ENCODE measurements at regions not wholly inside any gene's neighbourhood (a gene's known extent, or its start where the extent isn't known, plus 50 kb on each side); places are given as distances from the start of the nearest gene placed in this dataset.

DNA sequence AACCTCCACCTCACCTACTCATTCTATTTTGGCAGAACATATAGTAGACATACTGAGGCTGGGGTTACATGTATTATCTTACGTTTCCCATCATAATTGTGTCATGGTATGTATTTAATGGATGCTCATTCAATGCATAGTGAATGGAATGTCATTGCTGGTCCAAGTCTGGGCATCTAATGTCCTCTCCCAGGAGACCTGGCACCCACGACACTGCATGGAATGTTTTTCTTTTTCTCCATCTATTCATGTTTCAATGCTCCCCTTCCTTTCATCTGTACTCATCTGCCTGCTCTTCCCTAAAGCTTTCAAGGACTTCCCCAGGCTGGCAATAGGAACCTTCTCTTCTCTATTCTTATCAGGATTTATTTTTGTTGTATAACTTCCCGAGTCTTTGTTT, 50.8 kb upstream of the SLIT3 start:
- intact Hi-C loops (cut with micrococcal nuclease), result loop anchor here (2.0 to 10.0 kb wide), 7 partner anchors 17 to 783 kb away; partner anchors contain the start of genes PANK3, SLIT3 and SPDL1
- dilution Hi-C loops (cut with MboI; ENCODE audit: extremely low pct_ligation_motif_present, low sequenced_read_pairs), result no loop called here
- no TSS peak for BruUV-seq (replicated peaks)
- TF ChIP-seq, protein P1, sequence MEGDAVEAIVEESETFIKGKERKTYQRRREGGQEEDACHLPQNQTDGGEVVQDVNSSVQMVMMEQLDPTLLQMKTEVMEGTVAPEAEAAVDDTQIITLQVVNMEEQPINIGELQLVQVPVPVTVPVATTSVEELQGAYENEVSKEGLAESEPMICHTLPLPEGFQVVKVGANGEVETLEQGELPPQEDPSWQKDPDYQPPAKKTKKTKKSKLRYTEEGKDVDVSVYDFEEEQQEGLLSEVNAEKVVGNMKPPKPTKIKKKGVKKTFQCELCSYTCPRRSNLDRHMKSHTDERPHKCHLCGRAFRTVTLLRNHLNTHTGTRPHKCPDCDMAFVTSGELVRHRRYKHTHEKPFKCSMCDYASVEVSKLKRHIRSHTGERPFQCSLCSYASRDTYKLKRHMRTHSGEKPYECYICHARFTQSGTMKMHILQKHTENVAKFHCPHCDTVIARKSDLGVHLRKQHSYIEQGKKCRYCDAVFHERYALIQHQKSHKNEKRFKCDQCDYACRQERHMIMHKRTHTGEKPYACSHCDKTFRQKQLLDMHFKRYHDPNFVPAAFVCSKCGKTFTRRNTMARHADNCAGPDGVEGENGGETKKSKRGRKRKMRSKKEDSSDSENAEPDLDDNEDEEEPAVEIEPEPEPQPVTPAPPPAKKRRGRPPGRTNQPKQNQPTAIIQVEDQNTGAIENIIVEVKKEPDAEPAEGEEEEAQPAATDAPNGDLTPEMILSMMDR (IDR thresholded peaks at IDR 0.05; ENCODE audit: extremely low read depth in 1 of 2, insufficient read depth in 1 of 2, low read depth in 1 of 2, low read length in 2 of 2), result no peak
- TF ChIP-seq POLR2AphosphoS5 (IDR thresholded peaks at IDR 0.05; ENCODE audit: insufficient read depth, low read depth, low read length), result no peak
- TF ChIP-seq FOS (IDR thresholded peaks at IDR 0.05; ENCODE audit: borderline replicate concordance, insufficient read depth, low read length), result no peak
- TF ChIP-seq POLR2A (IDR thresholded peaks at IDR 0.05; ENCODE audit: low read depth, low read length), result no peak
- TF ChIP-seq JUN (IDR thresholded peaks at IDR 0.05; ENCODE audit: borderline replicate concordance, insufficient read depth, insufficient read length, low read depth), result no peak
- no peak for TF ChIP-seq MYC (IDR thresholded peaks at IDR 0.05; ENCODE audit: low read depth, low read length)
- TF ChIP-seq, protein P2, sequence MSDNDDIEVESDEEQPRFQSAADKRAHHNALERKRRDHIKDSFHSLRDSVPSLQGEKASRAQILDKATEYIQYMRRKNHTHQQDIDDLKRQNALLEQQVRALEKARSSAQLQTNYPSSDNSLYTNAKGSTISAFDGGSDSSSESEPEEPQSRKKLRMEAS (IDR thresholded peaks at IDR 0.05; ENCODE audit: insufficient read depth, insufficient read length), result no peak
- TF ChIP-seq GATA2 (IDR thresholded peaks at IDR 0.05; ENCODE audit: insufficient read depth, insufficient read length, low read depth, low read length), result no peak
- no peak for TF ChIP-seq EZH2 (IDR thresholded peaks at IDR 0.05; ENCODE audit: borderline replicate concordance, low read depth, low read length, severe bottlenecking)
- Histone ChIP-seq H4K20me1 (replicated peaks; ENCODE audit: control insufficient read depth, extremely low read depth, insufficient read depth, low read length) (no peaks in the 10 kb centered on the region), H3K9me1 (replicated peaks; ENCODE audit: control insufficient read depth, extremely low read depth, insufficient read depth, low read length) (no peaks in the 10 kb centered on the region), H3K36me3 (ENCODE audit: control insufficient read depth in 2 of 2, extremely low read depth in 1 of 2, insufficient read depth in 2 of 2, low read length in 2 of 2) (no peaks in the 10 kb centered on the region), H3K9me3 (replicated peaks; ENCODE audit: control insufficient read depth, insufficient read depth, low read length) (no peaks in the 10 kb centered on the region), H3K4me3 (replicated peaks in 1 of 3; ENCODE audit: insufficient read depth in 1 of 3, low read depth in 1 of 3, low read length in 3 of 3) (no peak overlapping the region), H3K4me1 (ENCODE audit: control insufficient read depth, extremely low read depth, insufficient read depth, low read length) (peaks cover 57% of the 10 kb centered on the region), H3K4me2 (ENCODE audit: insufficient read depth, low read length) (no peak overlapping the region), H3K79me2 (ENCODE audit: control insufficient read depth, insufficient read depth, low read length) (no peaks in the 10 kb centered on the region), H3K9ac (replicated peaks; ENCODE audit: extremely low read depth, insufficient read depth, low read length) (no peak overlapping the region), H3K27ac (ENCODE audit: insufficient read depth, low read depth, low read length) (no peak overlapping the region), H3K27me3 (ENCODE audit: control insufficient read depth in 2 of 2, insufficient read depth in 2 of 2, low read length in 2 of 2) (no peaks in the 10 kb centered on the region), H2AFZ (ENCODE audit: low read depth, low read length) (no peak overlapping the region)
- FAIRE-seq (no peak), DNase-seq (ENCODE audit: low read depth, low spot score) (no peak)
- ChIA-PET CTCF (interaction anchor here (0.7 to 1.0 kb wide), 2 partner anchors 16 to 191 kb away, joined by 3 read pairs; no protein-coding TSS in a partner anchor), POLR2A (interaction anchor here (0.7 kb wide), 1 partner anchor 171 kb away, joined by 4 read pairs; no protein-coding TSS in a partner anchor)

All from endothelial cell of umbilical vein (primary cell).